MM.1S (cell line): ENCODE measurements at regions not wholly inside any gene's neighbourhood (a gene's known extent, or its start where the extent isn't known, plus 50 kb on each side); places are given as distances from the start of the nearest gene placed in this dataset.

ENCODE experiments used
- DNase-seq: peaks from one replicate; pipeline ENCODE4 v3.0.0-alpha.2; 2015
- H2AFZ ChIP-seq: fragments of 300-600 bp; sonication (generic); 2 replicates; pipeline ENCODE4 v1.6.0; 2016; ENCODE audit warnings: antibody characterized with exemption, low read length
- H3F3A ChIP-seq: fragments of 300-600 bp; sonication (generic); 2 replicates; pipeline ENCODE4 v1.6.1; 2016; ENCODE audit warnings: mild to moderate bottlenecking, antibody characterized with exemption, low read length, moderate library complexity, mixed read lengths; ENCODE audit not compliant: insufficient read depth
- H3K27ac ChIP-seq: fragments of 300-600 bp; sonication (generic); 2 replicates; pipeline ENCODE4 v1.5.1; 2016; ENCODE audit warnings: mild to moderate bottlenecking, low read length
- H3K27me3 ChIP-seq: fragments of 300-600 bp; sonication (generic); replicated peaks from 2 replicates; pipeline ENCODE4 v1.6.0; 2016; ENCODE audit warnings: low read length; ENCODE audit not compliant: insufficient read depth
- H3K36me3 ChIP-seq: fragments of 300-600 bp; sonication (generic); replicated peaks from 2 replicates; pipeline ENCODE4 v1.6.1; 2016; ENCODE audit warnings: mild to moderate bottlenecking, low read length, mixed read lengths; ENCODE audit not compliant: insufficient read depth
- H3K4me1 ChIP-seq: fragments of 300-600 bp; sonication (generic); 2 replicates; pipeline ENCODE4 v1.6.1; 2016; ENCODE audit warnings: low read length, mixed read lengths
- H3K4me2 ChIP-seq: fragments of 300-600 bp; sonication (generic); 2 replicates; pipeline ENCODE4 v1.6.0; 2016; ENCODE audit warnings: low read depth, low read length
- H3K4me3 ChIP-seq: fragments of 300-600 bp; sonication (generic); 2 replicates; pipeline ENCODE4 v1.5.1; 2016; ENCODE audit warnings: low read length, mixed read lengths
- H3K79me2 ChIP-seq: fragments of 300-600 bp; sonication (generic); 2 replicates; pipeline ENCODE4 v1.6.1; 2016; ENCODE audit warnings: mixed run types, low read length, mixed read lengths
- H3K9ac ChIP-seq: fragments of 300-600 bp; sonication (generic); 2 replicates; pipeline ENCODE4 v1.6.1; 2016; ENCODE audit warnings: low read length, mixed read lengths
- H3K9me2 ChIP-seq: fragments of 300-600 bp; sonication (generic); replicated peaks from 2 replicates; pipeline ENCODE4 v1.6.1; 2016; ENCODE audit warnings: mild to moderate bottlenecking, low read length, mixed read lengths; ENCODE audit not compliant: insufficient read depth
- H3K9me3 ChIP-seq: fragments of 300-600 bp; sonication (generic); replicated peaks from 2 replicates; pipeline ENCODE4 v1.6.1; 2016; ENCODE audit warnings: mild to moderate bottlenecking, low read length, mixed read lengths; ENCODE audit not compliant: insufficient read depth
- H4K20me1 ChIP-seq: fragments of 300-600 bp; sonication (generic); 2 replicates; pipeline ENCODE4 v1.6.1; 2016; ENCODE audit warnings: mild to moderate bottlenecking, low read length, moderate library complexity, mixed read lengths; ENCODE audit not compliant: insufficient read depth
- EZH2 ChIP-seq: fragments of 300-600 bp; sonication (generic); optimal IDR thresholded peaks from 2 replicates; pipeline ENCODE3; 2017; ENCODE audit warnings: low read depth, mild to moderate bottlenecking, antibody characterized with exemption, low read length, mixed read lengths
- EZH2phosphoT487 ChIP-seq: fragments of 300-600 bp; sonication (generic); IDR thresholded peaks from 2 replicates; pipeline ENCODE4 v1.6.1; 2018; ENCODE audit warnings: antibody characterized with exemption, low read length
- TF ChIP-seq, protein P1 (sequence below): fragments of 300-600 bp; sonication (generic); IDR thresholded peaks from 2 replicates; pipeline ENCODE4 v1.5.1; 2016; ENCODE audit warnings: antibody characterized with exemption, low read length, mixed read lengths

- no peaks in the 10 kb centered on the region for H3K79me2 ChIP-seq
- H3K4me1 ChIP-seq = no peaks in the 10 kb centered on the region
- no peak overlapping the region for H3K4me3 ChIP-seq
- H4K20me1 ChIP-seq = no peaks in the 10 kb centered on the region
- H3K9me2 ChIP-seq = no peaks in the 10 kb centered on the region
- H3K9me3 ChIP-seq = no peaks in the 10 kb centered on the region
- H3K27ac ChIP-seq = no peak overlapping the region
- H3K36me3 ChIP-seq = no peaks in the 10 kb centered on the region
- H3F3A ChIP-seq = no peaks in the 10 kb centered on the region
- DNase-seq = no peak
- TF ChIP-seq EZH2 (no peak), EZH2phosphoT487 (no peak)
- TF ChIP-seq, protein P1, sequence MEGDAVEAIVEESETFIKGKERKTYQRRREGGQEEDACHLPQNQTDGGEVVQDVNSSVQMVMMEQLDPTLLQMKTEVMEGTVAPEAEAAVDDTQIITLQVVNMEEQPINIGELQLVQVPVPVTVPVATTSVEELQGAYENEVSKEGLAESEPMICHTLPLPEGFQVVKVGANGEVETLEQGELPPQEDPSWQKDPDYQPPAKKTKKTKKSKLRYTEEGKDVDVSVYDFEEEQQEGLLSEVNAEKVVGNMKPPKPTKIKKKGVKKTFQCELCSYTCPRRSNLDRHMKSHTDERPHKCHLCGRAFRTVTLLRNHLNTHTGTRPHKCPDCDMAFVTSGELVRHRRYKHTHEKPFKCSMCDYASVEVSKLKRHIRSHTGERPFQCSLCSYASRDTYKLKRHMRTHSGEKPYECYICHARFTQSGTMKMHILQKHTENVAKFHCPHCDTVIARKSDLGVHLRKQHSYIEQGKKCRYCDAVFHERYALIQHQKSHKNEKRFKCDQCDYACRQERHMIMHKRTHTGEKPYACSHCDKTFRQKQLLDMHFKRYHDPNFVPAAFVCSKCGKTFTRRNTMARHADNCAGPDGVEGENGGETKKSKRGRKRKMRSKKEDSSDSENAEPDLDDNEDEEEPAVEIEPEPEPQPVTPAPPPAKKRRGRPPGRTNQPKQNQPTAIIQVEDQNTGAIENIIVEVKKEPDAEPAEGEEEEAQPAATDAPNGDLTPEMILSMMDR = no peak
- 0 out of 2 replicates have a peak, but pooled peaks cover 4% of the 10 kb centered on the region for H3K27me3 ChIP-seq
- no peak overlapping the region for H3K9ac ChIP-seq
- no peak overlapping the region for H2AFZ ChIP-seq
- no peak overlapping the region for H3K4me2 ChIP-seq
Observed at GRCh38 chr14:104518659-104519350, 60.8 kb upstream of the C14orf180 start.

DNA sequence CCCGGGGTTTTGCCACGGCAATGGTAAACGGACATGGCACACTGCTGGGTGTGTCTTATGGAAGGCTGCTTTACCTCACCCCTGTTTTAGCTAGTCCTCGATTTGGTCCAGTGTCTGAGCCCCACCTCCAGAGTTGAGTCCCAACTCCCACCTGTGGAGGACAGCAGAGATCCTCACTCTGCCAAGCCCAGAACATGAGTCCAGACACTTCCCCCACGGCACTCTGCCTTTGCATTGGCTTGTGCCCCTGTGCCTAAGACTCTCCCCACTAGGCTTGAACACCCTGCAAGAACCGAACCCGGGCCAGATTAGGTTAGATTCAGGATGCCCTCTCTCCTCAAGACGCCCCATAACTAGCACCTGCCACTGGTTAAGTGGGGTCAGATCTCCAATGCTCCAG, 59.8 kb upstream of the C14orf180 start:
- Histone ChIP-seq H3K36me3 (no peaks in the 10 kb centered on the region), H3K79me2 (no peaks in the 10 kb centered on the region), H3K9me2 (no peaks in the 10 kb centered on the region), H3F3A (no peaks in the 10 kb centered on the region), H3K4me2 (no peak overlapping the region), H3K27ac (no peak overlapping the region), H3K9ac (no peak overlapping the region), H3K9me3 (no peaks in the 10 kb centered on the region), H4K20me1 (no peaks in the 10 kb centered on the region), H3K4me1 (no peaks in the 10 kb centered on the region), H3K4me3 (no peak overlapping the region), H3K27me3 (0 out of 2 replicates have a peak, but pooled peaks cover 4% of the 10 kb centered on the region), H2AFZ (no peak overlapping the region)
- no peak for TF ChIP-seq EZH2
- TF ChIP-seq EZH2phosphoT487 = no peak
- TF ChIP-seq, protein P1 = no peak
- DNase-seq = no peak

GRCh38 chr14:104520620-104521410, 58.7 kb upstream of the C14orf180 start:
- no peaks in the 10 kb centered on the region for H4K20me1 ChIP-seq
- TF ChIP-seq EZH2phosphoT487 (no peak), EZH2 (no peak)
- TF ChIP-seq, protein P1 = no peak

More at GRCh38 chr14:104520620-104521410, 58.7 kb upstream of the C14orf180 start:
- Histone ChIP-seq H3K4me2 (no peak overlapping the region), H3F3A (no peaks in the 10 kb centered on the region), H3K4me3 (no peak overlapping the region), H3K27me3 (0 out of 2 replicates have a peak, but pooled peaks cover 4% of the 10 kb centered on the region), H3K4me1 (no peaks in the 10 kb centered on the region), H3K27ac (no peak overlapping the region), H3K36me3 (no peaks in the 10 kb centered on the region), H2AFZ (no peak overlapping the region), H3K9me2 (no peaks in the 10 kb centered on the region), H3K9ac (no peak overlapping the region), H3K9me3 (no peaks in the 10 kb centered on the region), H3K79me2 (no peaks in the 10 kb centered on the region)
- no peak for DNase-seq
